C4-2B (cell line): ENCODE measurements at regions not wholly inside any gene's neighbourhood (a gene's known extent, or its start where the extent isn't known, plus 50 kb on each side); places are given as distances from the start of the nearest gene placed in this dataset.

Experiments
- ZFX ChIP-seq: fragments of 450-650 bp; IDR thresholded peaks from 2 replicates; pipeline ENCODE4 v1.6.1; 2017
- TF ChIP-seq, protein P1 (sequence below): fragments of 450-650 bp; conservative IDR thresholded peaks from 2 replicates; pipeline ENCODE4 v1.5.1; 2017; ENCODE audit warnings: mild to moderate bottlenecking

DNA sequence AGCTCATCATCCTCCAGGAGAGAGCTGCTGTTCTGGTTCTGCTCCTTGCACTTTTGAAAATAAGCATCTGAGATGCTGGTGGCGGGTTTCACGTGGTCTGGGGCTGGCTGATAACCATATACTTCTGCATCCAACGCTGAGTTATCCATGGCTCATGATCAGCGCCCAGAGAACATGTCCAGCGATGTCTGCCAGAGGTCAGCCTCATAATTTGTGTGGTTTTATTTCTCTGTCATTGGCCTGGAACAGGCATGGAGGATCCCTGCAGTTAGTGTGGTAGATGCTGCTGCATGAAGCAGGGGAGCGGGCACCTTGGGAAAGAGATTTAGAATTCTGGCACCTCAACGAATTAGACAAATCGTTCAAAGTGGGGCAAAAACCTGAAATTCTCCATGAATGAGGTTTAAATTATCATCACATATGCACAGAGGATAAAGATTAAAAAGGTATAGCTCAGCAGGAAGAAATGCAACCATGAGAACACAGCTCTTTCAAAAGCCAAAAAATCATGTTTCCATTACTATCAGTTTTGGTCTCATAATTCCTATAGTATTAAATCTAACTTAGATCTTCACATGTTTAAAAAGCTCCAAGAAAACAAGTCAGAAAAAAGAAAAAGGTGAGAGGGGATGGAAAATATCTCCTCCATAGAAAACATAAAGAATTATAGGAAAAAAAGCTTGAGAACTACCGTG, 157.2 kb downstream of the SOD2 start:
- TF ChIP-seq, protein P1, sequence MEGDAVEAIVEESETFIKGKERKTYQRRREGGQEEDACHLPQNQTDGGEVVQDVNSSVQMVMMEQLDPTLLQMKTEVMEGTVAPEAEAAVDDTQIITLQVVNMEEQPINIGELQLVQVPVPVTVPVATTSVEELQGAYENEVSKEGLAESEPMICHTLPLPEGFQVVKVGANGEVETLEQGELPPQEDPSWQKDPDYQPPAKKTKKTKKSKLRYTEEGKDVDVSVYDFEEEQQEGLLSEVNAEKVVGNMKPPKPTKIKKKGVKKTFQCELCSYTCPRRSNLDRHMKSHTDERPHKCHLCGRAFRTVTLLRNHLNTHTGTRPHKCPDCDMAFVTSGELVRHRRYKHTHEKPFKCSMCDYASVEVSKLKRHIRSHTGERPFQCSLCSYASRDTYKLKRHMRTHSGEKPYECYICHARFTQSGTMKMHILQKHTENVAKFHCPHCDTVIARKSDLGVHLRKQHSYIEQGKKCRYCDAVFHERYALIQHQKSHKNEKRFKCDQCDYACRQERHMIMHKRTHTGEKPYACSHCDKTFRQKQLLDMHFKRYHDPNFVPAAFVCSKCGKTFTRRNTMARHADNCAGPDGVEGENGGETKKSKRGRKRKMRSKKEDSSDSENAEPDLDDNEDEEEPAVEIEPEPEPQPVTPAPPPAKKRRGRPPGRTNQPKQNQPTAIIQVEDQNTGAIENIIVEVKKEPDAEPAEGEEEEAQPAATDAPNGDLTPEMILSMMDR, result no peak
- no peak for TF ChIP-seq ZFX
